IPS-NIHi7 (cell line): ENCODE measurements at regions not wholly inside any gene's neighbourhood (a gene's known extent, or its start where the extent isn't known, plus 50 kb on each side); places are given as distances from the start of the nearest gene placed in this dataset.

Experiments used
- DNase-seq: peaks from one replicate; pipeline ENCODE4 v3.0.0; 2012; ENCODE audit warnings: mixed read lengths; ENCODE audit errors: extremely low spot score

DNA sequence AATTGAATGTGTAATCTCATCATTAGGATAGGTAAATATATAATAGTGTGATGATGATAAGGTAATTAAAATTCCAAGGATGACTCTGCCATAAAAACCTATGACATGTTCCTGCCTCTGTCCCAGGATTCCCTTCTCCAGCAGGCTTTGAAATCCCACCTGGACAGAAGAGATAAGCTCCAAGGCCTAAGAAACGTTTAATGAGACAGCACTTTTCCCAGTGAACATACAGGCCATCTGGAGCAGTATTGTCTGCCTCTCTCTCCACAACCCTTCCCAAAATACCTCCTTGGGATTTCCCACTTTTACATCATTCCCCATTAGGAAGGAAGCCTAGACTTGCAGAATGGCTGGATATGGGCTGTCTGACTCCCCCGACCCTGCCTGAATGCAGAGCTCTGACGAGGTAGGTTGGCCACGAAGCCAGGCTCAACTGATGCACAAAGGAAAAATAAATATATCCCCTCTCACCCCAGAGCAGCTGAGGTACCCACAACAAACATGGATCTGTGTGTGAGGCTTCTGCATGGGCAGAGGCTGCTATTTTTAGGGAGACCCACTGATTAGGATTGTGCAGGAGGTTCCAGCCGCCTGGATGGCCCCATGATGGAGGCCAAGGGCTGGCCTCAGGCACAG, 71.0 kb downstream of the TMPRSS5 start:
- no peak for DNase-seq

DNA sequence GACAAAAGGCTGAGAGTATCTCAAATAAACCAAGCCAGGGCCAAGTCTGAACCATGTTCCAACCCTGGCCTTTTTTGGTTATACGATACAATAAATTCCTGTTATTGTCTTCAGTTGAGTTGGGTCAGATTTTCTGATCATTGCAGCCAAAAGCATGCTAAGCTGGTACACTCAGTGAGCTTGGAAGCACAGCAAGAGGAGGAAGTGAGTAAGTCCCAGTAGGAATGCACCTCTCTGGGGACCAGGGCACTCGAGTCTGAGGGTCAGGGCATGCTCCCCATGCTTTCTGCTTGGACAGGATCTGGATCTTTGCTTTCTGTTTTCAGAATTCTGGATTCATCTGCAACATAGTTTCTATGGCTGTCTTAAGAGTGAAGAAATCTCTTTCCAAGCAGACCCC, 73.1 kb downstream of the TMPRSS5 start:
- DNase-seq: no peak

DNA sequence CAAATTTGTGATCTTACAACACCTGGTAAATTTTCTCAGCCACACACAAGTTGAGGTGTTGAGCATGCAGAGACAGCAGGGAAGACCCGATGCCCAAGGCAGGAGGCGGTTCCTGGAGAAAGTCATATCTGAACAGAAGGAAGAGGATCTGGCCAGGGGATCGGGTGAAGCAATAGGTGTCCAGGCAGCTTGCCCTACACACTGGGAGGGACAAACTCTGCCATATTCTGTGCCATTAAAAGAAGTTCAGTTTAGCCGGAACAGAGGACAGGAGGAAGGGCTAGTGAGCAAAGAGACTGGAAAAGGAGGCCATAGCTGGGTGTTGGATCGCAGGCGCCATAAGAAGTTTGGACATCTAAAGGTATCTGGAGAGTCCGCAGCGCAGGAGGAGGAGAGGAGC, 76.5 kb downstream of the TMPRSS5 start:
- no peak for DNase-seq

DNA sequence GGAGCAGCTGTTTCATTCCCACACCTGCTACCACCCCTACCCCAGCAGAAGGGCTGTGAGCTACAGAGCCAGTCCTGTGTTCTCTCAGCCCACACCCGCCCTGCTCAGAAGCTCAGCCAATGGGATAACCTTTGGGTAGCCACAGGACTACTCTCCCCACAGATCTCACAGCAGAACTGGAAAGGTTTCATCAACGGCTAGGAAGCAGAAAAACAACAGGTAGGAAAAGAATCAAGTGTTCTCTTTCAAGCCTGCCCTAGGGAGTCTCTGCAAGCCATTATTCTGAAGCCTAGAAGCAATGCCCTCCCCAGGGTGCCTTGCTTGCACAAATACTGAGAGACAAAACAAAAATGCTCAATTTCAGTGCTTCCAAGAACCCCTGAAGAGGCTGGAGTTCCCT, 77.2 kb downstream of the TMPRSS5 start:
- peak; percentile 87 for DNase-seq

DNA sequence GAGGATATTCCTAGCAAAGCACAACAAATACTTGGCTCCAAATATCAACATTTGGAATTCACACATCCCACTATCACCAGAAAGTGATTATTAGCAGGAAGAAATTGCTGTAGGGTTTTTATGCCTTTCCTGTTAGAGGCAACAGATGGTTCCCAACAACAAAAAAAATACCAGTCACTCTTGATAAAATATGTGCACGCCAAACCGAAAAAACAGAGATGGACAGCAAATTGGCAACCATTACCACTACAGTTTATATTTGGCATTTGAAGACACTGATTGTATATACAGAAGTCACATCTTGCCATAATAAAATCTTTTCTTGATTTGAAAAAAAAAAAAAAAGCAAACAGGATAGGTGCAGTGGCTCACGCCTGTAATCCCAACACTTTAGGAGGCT, 78.2 kb downstream of the TMPRSS5 start:
- no peak for DNase-seq

DNA sequence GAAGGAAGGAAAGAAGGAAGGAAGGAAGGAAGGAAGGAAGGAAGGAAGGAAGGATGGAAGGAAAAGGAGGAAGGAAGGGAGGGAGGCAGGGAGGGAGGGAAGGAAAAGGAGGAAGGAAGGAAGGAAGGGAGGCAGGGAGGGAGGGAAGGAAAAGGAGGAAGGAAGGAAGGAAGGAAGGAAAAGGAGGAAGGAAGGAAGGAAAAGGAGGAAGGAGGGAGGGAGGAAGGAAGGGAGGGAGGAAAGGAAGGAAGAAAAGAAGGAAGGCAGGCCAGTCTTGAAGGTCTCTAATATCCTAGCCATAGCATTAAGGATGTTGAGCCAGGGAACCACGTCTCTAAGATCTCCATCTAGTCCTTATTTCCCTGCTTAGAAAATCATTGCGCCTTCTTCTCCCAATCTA, 78.8 kb downstream of the TMPRSS5 start:
- no peak for DNase-seq

DNA sequence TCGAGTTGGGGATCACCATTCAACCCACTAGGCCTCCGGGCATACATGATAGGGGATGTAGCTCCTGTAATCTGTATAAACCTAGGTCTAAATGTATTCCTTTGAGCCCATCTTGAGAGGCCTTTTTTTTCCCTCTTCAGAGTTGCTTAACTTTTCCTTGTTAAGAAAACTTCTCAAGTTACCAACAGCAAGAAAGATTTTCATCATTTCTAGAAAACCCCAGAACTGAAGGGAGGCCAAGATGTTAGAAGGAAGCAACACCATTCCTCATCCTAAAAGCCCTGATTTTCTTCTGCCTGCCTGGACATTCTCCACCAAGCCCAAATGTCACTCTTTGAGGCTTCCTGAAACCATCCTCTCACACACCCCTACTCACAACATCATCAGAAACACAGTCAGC, 79.4 kb downstream of the TMPRSS5 start:
- DNase-seq: no peak

DNA sequence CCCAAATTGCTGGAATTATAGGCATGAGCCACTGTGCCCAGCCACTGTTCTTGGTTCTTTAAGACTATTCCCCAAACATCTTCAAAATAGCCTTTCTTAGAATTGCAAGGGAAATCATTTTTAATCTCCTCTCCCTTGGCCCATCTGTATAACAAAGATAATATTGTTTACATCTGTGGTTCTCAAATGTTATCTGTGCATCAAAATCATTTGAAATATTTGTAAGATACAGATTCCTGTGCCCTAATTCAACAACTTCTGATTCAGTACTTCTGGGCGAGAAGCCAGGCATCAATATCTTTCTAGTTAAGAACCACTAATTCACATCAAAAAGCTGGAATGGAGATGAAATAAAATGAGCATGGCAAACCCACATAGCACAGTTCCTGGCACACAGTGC, 83.0 kb downstream of the TMPRSS5 start:
- no peak for DNase-seq

DNA sequence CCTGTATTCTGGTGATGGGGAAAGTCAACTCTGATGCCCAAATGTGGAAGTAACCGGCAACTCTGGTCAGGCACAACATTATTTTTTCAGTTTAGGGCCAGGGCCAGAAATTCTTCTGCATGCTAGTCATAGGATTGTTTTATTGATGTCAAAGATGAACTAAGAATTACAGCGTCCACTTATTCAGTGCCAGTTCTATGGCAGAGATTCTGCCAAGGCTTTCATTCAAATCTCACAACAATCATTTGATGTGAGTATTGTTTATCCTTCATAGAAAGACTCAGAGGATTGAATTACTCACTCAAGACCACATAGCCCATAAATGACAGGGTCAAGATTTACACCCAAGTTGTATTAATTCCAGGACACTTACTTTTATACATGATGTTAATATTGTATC, 87.7 kb downstream of the TMPRSS5 start:
- no peak for DNase-seq

DNA sequence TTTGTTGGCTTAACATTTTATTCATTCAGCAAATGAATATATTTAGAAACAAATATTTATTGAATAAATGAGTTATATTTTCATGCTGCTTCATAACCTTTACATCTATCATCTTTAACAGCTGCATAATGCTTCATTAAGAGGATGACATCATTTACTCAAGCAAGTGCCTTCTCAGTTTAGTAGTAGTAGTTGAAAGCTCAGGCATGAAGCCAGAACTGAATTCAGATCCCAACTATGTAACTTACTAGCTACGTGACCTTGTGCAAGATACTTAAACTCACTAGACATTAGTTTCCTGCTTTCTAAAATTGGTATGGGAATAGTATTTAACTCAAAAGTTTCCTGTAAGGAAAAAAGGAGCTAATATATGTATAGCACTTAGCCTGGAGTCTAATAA, 90.3 kb downstream of the TMPRSS5 start:
- DNase-seq: no peak

DNA sequence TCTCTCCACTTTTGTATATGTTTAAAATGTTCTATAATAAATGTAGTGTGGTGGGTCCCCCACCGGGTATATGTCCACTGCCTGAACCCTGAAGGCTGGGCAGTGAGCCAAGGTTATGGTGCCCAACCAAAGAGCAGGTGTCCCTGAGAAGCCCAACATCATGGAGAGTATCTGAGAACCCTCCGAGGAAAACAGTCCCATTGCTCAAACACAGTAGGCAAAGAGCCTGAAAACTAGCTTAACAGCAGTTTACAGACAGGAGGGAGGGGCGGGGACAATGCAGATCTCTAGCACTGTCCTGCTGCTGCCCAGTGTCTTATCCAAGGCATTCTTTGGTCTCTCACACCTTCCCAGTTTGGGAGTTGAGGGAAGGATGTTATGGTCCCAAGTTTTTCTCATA, 91.0 kb downstream of the TMPRSS5 start:
- peak; percentile 49 for DNase-seq

DNA sequence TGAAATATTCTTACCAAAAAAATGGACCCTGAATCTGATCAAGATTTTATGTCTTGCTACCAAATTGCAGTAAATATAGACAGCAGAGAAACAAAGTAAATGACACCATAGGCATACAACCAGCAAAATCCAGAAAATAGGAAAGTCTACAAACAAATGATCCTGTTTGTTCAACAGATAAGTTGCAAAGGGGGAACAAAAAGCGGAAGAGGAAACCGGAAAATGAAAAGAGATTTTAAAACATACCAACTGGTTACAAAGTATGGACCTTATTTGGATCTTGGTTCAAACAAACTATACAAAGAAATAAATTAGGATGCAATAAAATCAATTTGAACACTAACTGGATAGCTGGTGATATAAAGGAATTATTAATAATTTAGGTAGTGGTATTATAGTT, 92.0 kb downstream of the TMPRSS5 start:
- no peak for DNase-seq

DNA sequence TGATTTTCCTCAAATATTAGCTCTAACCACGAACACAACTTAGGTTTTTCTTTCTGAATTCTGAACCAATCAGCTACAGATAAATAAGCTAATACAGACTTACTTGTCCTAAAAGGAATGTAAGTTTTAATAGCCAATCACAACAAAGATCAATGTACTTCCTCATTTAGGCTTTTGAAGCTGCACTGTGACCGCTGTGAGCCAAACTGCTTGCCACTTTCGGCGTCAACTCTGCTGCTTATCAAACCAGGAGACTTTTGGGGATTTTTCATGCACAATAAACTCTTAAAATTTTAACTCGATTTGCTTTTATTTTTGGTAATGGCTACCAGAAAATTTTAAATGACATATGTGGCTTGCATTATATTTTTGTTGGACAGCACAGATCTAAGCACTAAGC, 92.5 kb downstream of the TMPRSS5 start:
- DNase-seq: no peak

DNA sequence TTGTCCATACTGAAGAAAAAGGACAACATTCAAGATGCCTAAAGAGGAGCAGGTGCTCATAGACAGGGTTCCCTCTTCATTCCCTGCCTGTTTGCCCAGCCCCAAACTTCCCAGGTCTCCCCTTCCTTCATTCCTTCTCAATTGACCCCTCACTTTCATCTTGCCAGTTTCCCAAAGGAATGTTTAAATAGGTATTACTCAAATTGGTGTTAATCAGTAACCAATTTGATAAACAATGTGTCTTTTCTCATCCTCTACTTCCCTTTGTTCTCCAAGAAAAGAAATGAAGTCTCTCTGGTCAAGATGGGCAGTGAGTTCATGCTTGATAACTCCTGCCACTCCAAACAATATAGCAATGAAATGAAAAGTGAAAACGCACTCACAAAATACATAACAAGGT, 101.9 kb downstream of the TMPRSS5 start:
- DNase-seq: no peak

DNA sequence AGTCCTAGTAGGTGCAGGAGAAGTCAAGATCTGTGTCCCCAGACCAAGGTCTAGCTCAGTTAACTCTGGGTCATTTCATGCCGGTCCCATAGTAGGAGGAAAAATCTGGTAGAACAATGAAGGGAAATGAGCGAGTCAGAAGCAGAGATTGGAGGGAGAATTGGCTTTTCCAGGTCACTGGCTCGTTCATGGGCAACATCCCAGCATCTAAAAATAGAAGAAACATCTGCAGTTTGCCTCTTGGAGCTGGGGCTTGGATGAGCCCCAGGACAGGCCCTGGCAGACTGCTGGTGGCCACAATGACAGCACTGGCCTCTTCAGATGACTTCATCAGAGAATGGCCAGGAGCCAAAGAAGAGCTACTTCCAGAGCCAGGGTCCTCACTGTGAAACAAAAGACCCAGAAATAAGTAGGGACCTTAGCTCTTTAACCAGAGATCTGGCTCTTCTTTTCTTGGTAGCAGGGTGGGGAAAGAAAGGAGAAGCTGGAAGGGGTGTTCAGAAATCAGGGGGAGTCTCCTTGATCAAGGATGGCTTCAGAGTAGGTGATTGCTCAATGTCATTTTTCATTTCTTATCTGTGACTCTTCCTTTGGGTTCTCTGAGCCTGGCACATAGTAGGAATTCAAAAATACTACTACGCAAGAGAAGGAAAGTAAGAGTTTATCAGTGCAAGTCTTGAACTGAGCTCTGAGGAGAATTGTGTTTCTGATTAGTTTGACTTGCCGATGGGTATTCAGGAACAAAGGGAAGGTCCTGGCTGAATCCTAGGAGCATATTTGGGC, 102.6 kb downstream of the TMPRSS5 start:
- no peak for DNase-seq

DNA sequence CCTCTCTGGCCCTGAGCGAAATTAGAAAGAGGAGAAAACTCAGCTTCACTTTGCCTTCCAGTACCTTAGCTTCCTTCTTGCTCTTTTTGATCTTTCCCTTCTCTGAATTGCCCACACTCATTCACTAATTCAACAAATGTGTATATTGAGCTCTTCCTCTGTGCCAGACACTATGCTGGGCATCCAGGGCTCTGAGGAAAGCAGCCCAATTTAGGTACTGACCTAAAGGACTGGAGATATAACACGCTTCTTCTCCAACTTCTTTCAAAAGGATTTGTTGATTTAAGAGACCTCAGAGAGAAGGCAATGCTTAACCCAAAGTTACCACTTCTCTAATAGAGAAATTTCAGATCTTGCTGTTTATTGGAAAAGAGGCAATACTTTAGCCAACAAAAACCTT, 103.6 kb downstream of the TMPRSS5 start:
- DNase-seq: no peak

DNA sequence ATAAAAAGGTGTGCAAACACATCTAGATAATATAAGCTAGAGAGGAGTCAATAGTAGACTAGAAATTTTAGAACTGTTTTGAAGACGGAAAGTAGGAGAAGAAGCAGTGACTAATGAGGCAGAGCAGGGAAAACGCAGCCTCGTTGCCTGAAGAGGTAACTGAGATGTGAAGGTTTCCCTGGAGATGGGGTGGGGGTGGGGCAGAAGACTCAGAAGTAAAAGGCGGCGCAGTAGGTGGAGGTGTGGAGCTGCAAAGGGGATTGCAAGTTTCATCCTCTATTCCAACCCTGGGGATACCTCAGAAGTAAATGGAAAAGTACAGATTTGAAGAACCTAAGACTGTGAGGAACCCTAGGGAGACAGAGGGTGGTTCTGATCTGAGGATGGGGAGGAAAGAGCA, 109.5 kb downstream of the TMPRSS5 start:
- no peak for DNase-seq

DNA sequence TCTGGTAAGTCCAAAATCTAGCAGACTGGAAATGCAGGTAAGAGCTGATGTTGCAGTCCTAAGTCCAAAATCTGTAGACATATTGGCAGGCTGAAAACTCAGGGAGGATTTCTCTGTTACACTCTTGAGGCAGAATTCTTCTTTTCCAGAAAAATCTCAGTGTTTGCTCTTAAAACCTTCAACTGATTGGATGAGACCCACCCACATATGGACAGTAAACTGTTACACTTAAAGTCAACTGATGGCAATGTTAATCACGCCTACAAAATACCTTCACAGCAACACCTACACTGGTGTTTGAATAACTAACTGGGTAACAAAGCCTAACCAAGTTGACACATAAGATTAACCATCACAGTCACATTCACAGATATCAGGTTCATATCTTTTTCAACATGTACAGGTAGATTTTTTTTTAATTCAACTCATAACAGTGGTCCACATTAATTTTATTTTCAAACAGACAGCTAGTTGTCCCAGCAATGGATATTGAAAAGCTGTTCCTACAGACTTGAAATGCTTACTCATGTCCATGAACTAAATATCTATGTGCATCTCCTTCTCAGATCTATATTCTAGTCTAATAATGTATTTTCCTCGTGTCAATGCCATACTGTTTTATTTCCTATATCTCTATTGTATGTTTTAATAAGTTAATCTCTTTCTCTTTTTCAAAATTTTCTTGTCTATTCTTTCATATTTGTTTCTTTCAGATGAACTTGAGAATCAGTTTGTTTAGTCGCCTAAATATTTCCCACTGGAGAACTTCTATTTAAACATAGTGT, 110.1 kb downstream of the TMPRSS5 start:
- DNase-seq: no peak

DNA sequence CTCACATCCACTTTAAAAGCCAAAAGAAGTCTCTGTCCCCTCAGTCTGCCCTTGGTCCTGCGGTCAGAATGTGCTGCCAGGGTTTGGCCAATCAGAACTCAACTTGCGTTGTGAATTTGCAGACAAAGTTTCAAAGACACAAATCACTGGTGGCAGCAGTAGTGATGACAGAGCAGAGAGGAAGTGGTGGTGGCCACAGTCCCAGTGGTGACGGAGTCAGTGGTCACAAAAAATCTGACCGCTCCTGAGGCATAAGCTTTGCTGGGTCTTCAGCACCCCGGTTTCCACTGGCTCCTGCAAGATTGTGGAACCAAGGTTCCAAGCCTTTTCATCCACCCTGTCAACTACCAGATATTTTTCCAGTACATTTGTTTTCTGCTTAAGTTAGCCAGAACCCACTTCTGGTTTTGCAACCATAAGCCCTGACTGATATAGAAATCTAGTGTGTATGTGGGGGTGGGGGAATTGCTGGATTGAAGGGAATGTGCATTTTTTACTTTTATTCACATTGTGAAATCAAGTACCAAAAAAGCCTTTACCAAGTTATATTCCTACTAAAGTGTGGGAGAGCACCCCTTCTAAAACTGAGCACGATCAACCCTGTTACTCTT, 112.3 kb downstream of the TMPRSS5 start:
- DNase-seq: no peak

DNA sequence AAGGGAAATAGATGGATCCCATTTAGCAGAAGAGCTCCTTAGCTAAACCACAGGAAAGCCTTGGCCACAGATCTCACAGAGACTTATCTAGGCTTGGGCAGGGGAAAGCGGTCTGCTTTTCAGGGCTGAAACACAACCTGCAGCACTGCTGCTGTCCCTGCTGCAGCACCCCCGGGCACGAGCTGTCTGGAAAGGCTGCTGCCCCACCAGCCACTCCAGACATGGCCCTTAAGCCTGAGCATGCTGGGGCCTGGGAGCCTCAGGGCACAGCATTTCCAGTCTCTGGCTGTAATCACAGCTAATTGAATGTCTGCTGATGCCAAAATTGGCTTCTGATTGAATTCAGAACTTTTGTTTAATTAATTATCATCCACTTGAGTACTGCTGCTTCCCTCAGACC, 115.0 kb downstream of the TMPRSS5 start:
- no peak for DNase-seq

DNA sequence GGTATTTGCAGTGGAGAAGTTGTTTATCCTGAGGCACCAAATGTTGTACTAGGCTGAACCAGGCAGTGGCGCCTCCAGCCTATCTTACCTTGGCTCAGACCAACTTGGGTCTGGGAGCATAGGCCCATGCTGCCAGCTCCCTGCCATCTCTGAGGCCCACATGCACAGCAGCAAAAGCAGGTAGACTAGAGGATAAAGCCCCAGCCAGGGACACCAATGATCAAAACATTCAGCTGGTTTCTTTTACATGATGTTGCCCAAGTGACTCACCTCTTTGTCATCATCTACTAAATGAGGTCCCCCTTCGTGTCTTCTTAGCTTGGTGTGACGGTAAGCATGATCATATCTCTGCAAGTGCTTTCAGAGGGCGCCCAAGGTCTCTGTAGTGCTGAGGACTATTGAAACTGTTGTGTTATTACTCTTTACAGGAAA, 112.1 kb upstream of the DRD2 start:
- no peak for DNase-seq

DNA sequence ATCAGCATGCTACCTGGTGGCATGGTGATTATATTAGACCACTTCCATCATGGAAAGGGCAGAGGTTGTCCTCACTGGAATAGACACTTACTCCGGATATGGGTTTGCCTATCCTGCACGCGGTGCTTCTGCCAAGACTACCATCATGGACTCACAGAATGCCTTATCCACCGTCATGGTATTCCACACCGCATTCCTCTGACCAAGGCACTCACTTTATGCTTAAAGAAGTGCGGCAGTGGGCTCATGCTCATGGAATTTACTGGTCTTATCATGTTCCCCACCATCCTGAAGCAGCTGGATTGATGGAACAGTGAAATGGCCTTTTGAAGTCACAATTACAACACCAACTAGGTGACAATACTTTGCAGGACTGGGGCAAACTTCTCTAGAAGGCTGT, 109.2 kb upstream of the DRD2 start:
- DNase-seq: no peak
